HG03354 (cell line): ENCODE measurements at regions not wholly inside any gene's neighbourhood (a gene's known extent, or its start where the extent isn't known, plus 50 kb on each side); places are given as distances from the start of the nearest gene placed in this dataset.

ENCODE experiments used
- ATAC-seq: cut with Tn5 transposase; IDR thresholded peaks from one replicate; pipeline ENCODE4 v1.9.1; 2021; ENCODE audit warnings: mild to moderate bottlenecking; ENCODE audit not compliant: unreplicated experiment, poor library complexity, severe bottlenecking

GRCh38 chr11:122304973-122305372 lies 189.0 kb upstream of the BLID start:
- ATAC-seq: no peak

- no peak for ATAC-seq
These were observed 188.3 kb upstream of the BLID start for GRCh38 chr11:122304306-122304705.

GRCh38 chr11:122294041-122294440 lies 178.0 kb upstream of the BLID start:
- no peak for ATAC-seq

GRCh38 chr11:122293296-122294023 lies 177.4 kb upstream of the BLID start:
- no peak for ATAC-seq

- ATAC-seq: no peak
These were observed 171.4 kb upstream of the BLID start for GRCh38 chr11:122287401-122287800.

GRCh38 chr11:122285070-122285988 lies 169.3 kb upstream of the BLID start:
- ATAC-seq: no peak

- no peak for ATAC-seq
These were observed 164.9 kb upstream of the BLID start for GRCh38 chr11:122280870-122281269.

GRCh38 chr11:122279194-122279593 lies 163.2 kb upstream of the BLID start:
- ATAC-seq: no peak

GRCh38 chr11:122277493-122277892 lies 161.5 kb upstream of the BLID start:
- no peak for ATAC-seq

- ATAC-seq: no peak
These were observed 160.2 kb upstream of the BLID start for GRCh38 chr11:122276221-122276620.

- ATAC-seq: no peak
These were observed 159.5 kb upstream of the BLID start for GRCh38 chr11:122275508-122275907.

GRCh38 chr11:122273476-122274191 lies 157.6 kb upstream of the BLID start:
- no peak for ATAC-seq

GRCh38 chr11:122271745-122272144 lies 155.7 kb upstream of the BLID start:
- ATAC-seq: no peak

GRCh38 chr11:122271137-122271536 lies 155.1 kb upstream of the BLID start:
- no peak for ATAC-seq

- ATAC-seq: no peak
These were observed 154.5 kb upstream of the BLID start for GRCh38 chr11:122270535-122270934.

GRCh38 chr11:122269824-122270223 lies 153.8 kb upstream of the BLID start:
- ATAC-seq: no peak

- ATAC-seq: no peak
These were observed 152.7 kb upstream of the BLID start for GRCh38 chr11:122268601-122269130.

- ATAC-seq: no peak
These were observed 151.6 kb upstream of the BLID start for GRCh38 chr11:122267602-122268001.

GRCh38 chr11:122265981-122266380 lies 150.0 kb upstream of the BLID start:
- ATAC-seq: no peak

- no peak for ATAC-seq
These were observed 148.1 kb upstream of the BLID start for GRCh38 chr11:122264121-122264520.
